VCaP (cell line): ENCODE measurements at regions not wholly inside any gene's neighbourhood (a gene's known extent, or its start where the extent isn't known, plus 50 kb on each side); places are given as distances from the start of the nearest gene placed in this dataset.
A peak's percentile ranks its signal among the peaks of the same experiment; 100 is the strongest.

Experiments
- H3K27ac ChIP-seq: fragments of 450-650 bp; 2 replicates; pipeline ENCODE4 v1.5.1; 2017
- TF ChIP-seq, protein P1 (sequence below): fragments of 450-650 bp; conservative IDR thresholded peaks from 2 replicates; pipeline ENCODE4 v1.5.1; 2017; ENCODE audit warnings: mild to moderate bottlenecking, moderate library complexity

GRCh38 chr6:165804331-165805066 is 141.5 kb upstream of the PDE10A start:
- TF ChIP-seq, protein P1, sequence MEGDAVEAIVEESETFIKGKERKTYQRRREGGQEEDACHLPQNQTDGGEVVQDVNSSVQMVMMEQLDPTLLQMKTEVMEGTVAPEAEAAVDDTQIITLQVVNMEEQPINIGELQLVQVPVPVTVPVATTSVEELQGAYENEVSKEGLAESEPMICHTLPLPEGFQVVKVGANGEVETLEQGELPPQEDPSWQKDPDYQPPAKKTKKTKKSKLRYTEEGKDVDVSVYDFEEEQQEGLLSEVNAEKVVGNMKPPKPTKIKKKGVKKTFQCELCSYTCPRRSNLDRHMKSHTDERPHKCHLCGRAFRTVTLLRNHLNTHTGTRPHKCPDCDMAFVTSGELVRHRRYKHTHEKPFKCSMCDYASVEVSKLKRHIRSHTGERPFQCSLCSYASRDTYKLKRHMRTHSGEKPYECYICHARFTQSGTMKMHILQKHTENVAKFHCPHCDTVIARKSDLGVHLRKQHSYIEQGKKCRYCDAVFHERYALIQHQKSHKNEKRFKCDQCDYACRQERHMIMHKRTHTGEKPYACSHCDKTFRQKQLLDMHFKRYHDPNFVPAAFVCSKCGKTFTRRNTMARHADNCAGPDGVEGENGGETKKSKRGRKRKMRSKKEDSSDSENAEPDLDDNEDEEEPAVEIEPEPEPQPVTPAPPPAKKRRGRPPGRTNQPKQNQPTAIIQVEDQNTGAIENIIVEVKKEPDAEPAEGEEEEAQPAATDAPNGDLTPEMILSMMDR = no peak
- no peak overlapping the region for H3K27ac ChIP-seq

DNA sequence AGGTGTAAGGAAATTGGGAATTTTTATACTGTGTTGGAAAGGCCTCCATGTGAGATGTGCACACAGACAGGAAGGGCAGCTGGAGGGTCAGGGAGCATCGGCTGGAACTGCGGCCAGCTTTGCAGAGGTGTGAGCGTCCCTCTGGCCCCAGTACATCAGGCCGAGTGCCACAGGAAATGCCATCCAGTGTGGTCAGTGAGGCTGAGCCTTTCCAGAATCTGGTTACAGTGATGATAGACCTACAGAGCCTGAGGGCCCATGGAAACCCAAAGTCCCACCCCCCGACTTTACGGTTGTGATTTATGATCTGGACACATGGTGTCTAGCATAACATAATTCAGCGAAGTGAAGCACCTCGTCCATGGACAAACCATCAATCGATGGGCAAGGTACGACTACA is 137.3 kb upstream of the PDE10A start:
- peak overlapping the region; percentile 11; the same call in 1 of the 2 replicates for H3K27ac ChIP-seq
- TF ChIP-seq, protein P1 = no peak

- peak overlapping the region; percentile 11; the same call in 1 of the 2 replicates for H3K27ac ChIP-seq
- TF ChIP-seq, protein P1 = no peak
Observed at GRCh38 chr6:165799391-165800153, 136.5 kb upstream of the PDE10A start.

GRCh38 chr6:165798991-165799390 is 135.9 kb upstream of the PDE10A start:
- no peak overlapping the region for H3K27ac ChIP-seq
- TF ChIP-seq, protein P1 = no peak

DNA sequence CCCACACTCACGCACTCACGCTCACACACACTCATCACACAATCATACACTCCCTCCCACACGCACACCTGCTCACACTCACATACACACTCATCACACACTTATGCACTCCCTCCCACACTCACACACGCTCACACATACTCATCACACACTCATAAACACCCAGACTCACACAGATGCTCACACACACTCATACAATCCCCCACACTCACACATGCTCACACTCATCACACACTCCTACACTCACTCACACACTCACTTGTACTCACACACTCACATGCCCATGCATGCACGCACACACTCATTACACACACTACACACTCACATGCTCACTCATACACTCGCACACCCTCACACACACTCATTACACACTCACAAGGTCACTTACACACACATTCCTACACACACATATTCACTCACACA is 131.1 kb upstream of the PDE10A start:
- TF ChIP-seq, protein P1 = no peak

GRCh38 chr6:165793287-165793825 is 130.3 kb upstream of the PDE10A start:
- TF ChIP-seq, protein P1 = no peak
- no peak overlapping the region for H3K27ac ChIP-seq

More for the DNA sequence above, 131.1 kb upstream of the PDE10A start:
- no peak overlapping the region for H3K27ac ChIP-seq

DNA sequence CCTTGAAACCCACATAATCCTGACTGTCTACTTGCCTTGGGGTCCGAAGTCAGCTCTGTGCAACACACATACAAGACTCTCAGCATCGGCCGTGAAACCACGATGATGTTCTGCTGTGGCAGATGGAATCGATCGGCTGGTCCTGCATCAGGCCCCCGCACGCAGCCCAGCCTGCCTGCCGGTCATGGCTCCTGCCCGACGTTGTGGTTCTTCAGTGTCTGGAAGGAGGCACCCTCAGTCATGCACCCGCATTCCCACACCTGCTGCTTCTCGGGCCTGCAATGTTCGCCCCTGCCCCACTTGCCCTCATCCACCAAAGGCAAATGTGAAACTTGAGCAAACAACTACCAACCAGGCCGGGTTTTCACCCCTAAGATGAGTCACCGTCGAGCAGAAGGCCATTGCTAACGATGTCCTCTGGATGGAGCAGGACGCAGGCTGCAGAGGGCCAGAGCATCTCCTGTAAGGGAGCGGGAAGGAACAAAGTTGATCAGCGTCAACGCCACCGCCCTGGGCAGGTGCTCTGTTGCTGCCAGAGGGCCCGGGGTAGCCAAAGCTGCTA is 128.9 kb upstream of the PDE10A start:
- H3K27ac ChIP-seq = no peak overlapping the region
- TF ChIP-seq, protein P1 = no peak
